ENCODE measurements at regions not wholly inside any gene's neighbourhood (a gene's known extent, or its start where the extent isn't known, plus 50 kb on each side); places are given as distances from the start of the nearest gene placed in this dataset.

DNA sequence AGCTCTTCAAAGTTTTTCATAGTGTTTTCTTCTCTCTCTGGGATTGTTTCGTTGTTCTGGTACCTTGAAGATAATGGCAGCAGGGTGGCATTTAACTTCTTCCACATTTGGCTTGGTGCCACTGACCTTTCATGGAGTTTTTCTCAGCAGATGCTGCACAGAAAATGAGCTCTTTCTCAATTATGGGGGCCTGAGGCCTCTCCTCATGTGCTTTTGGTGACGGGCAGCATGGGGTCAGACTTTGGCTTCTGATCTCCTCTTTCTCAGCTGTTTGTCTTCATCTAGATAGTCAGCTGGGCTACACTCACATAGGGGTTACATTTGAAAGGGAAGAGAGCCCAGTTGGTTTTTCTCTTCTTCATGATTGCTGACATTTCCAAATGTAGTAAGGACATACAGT is 76.3 kb downstream of the FAT3 start:
- TF ChIP-seq, protein P1, sequence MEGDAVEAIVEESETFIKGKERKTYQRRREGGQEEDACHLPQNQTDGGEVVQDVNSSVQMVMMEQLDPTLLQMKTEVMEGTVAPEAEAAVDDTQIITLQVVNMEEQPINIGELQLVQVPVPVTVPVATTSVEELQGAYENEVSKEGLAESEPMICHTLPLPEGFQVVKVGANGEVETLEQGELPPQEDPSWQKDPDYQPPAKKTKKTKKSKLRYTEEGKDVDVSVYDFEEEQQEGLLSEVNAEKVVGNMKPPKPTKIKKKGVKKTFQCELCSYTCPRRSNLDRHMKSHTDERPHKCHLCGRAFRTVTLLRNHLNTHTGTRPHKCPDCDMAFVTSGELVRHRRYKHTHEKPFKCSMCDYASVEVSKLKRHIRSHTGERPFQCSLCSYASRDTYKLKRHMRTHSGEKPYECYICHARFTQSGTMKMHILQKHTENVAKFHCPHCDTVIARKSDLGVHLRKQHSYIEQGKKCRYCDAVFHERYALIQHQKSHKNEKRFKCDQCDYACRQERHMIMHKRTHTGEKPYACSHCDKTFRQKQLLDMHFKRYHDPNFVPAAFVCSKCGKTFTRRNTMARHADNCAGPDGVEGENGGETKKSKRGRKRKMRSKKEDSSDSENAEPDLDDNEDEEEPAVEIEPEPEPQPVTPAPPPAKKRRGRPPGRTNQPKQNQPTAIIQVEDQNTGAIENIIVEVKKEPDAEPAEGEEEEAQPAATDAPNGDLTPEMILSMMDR (conservative IDR thresholded peaks at IDR 0.05 in 1 of 2, IDR thresholded peaks at IDR 0.05 in 1 of 2; ENCODE audit: low read depth in 1 of 2, low read length in 2 of 2), result no peak
- TF ChIP-seq EZH2 (IDR thresholded peaks at IDR 0.05; ENCODE audit: low read length, missing control alignments), result no peak
